Keratinocyte (primary cell): ENCODE measurements at regions not wholly inside any gene's neighbourhood (a gene's known extent, or its start where the extent isn't known, plus 50 kb on each side); places are given as distances from the start of the nearest gene placed in this dataset.

ENCODE experiments used
- DNase-seq: peaks from one replicate; pipeline ENCODE4 v3.0.0-alpha.2; 2011; ENCODE audit warnings: low read depth, missing footprints, low spot score
- FAIRE-seq: peaks from 2 replicates; lab custom pipeline; 2011; peaks lifted over from hg19 to GRCh38; lab: Jason Lieb, UNC
- H2AFZ ChIP-seq: 2 replicates; pipeline ENCODE4 v1.6.0; 2012; ENCODE audit warnings: low read length, control low read depth, inconsistent platforms; ENCODE audit not compliant: control insufficient read depth
- H3K27ac ChIP-seq: 2 replicates; pipeline ENCODE4 v1.5.1; 2011; ENCODE audit warnings: low read length; ENCODE audit not compliant: control insufficient read depth, insufficient read depth
- H3K27me3 ChIP-seq: 3 replicates; pipeline ENCODE4 v1.6.0; 2011; ENCODE audit warnings: low read length; ENCODE audit not compliant: control insufficient read depth, insufficient read depth; ENCODE audit errors: extremely low read depth
- H3K36me3 ChIP-seq, 2 experiments: 2 replicates in 1 of 2; 3 replicates in 1 of 2; pipeline ENCODE4 v1.5.1; 2011; ENCODE audit warnings: low read length in 2 of 2, mild to moderate bottlenecking in 1 of 2; ENCODE audit not compliant: control insufficient read depth in 2 of 2, insufficient read depth in 2 of 2; ENCODE audit errors: extremely low read depth in 1 of 2
- H3K4me1 ChIP-seq: 3 replicates; pipeline ENCODE4 v1.5.1; 2011; ENCODE audit warnings: low read length; ENCODE audit not compliant: control insufficient read depth, insufficient read depth; ENCODE audit errors: extremely low read depth
- H3K4me2 ChIP-seq: 3 replicates; pipeline ENCODE4 v1.6.0; 2011; ENCODE audit warnings: low read depth, low read length; ENCODE audit not compliant: control insufficient read depth, insufficient read depth; ENCODE audit errors: extremely low read depth
- H3K4me3 ChIP-seq, 3 experiments: fragments of 200-600 bp in 1 of 3; sonication (generic) in 1 of 3; 2 replicates in 2 of 3; 3 replicates in 1 of 3; pipeline ENCODE4 v1.5.1; 2011 to 2016; ENCODE audit warnings: low read length in 3 of 3, mild to moderate bottlenecking in 3 of 3, control low read depth in 2 of 3, inconsistent platforms in 1 of 3, low read depth in 1 of 3, mixed read lengths in 1 of 3, mixed run types in 1 of 3, moderate library complexity in 1 of 3; ENCODE audit not compliant: control insufficient read depth in 2 of 3, insufficient read depth in 2 of 3; ENCODE audit errors: extremely low read depth in 1 of 3
- H3K79me2 ChIP-seq: 2 replicates; pipeline ENCODE4 v1.6.0; 2012; ENCODE audit warnings: low read length; ENCODE audit not compliant: control insufficient read depth, insufficient read depth
- H3K9ac ChIP-seq: 3 replicates; pipeline ENCODE4 v1.6.0; 2011; ENCODE audit warnings: low read length; ENCODE audit not compliant: control insufficient read depth, insufficient read depth; ENCODE audit errors: extremely low read depth
- H3K9me1 ChIP-seq: 3 replicates; pipeline ENCODE4 v1.6.0; 2011; ENCODE audit warnings: low read length; ENCODE audit not compliant: control insufficient read depth, insufficient read depth; ENCODE audit errors: extremely low read depth
- H3K9me3 ChIP-seq: 2 replicates; pipeline ENCODE4 v1.5.1; 2012; ENCODE audit warnings: low read depth, low read length; ENCODE audit not compliant: control insufficient read depth
- H4K20me1 ChIP-seq: 3 replicates; pipeline ENCODE4 v1.6.0; 2011; ENCODE audit warnings: low read length; ENCODE audit not compliant: control insufficient read depth, insufficient read depth; ENCODE audit errors: extremely low read depth
- EZH2 ChIP-seq: IDR thresholded peaks from one replicate; pipeline ENCODE4 v1.6.1; 2012; ENCODE audit warnings: inconsistent platforms, mild to moderate bottlenecking, low read length, moderate library complexity
- dilution Hi-C: fragments of 300-500 bp; cut with MboI; formaldehyde crosslinking; loops from one replicate; pipeline ENCODE4 v1.7.0; 2020; ENCODE audit warnings: low sequenced_read_pairs; ENCODE audit not compliant: extremely low pct_ligation_motif_present
- TF ChIP-seq, protein P1 (sequence below), 3 experiments: IDR thresholded peaks in 1 of 3; conservative IDR thresholded peaks in 1 of 3; optimal IDR thresholded peaks in 1 of 3; 2 replicates in 2 of 3; 3 replicates in 1 of 3; pipeline versions ENCODE3 to v1.5.1; 2011; ENCODE audit warnings: low read length in 3 of 3, mild to moderate bottlenecking in 3 of 3, moderate library complexity in 2 of 3, control low read depth in 1 of 3, inconsistent platforms in 1 of 3; ENCODE audit not compliant: insufficient read depth in 2 of 3; ENCODE audit errors: extremely low read depth in 1 of 3

DNA sequence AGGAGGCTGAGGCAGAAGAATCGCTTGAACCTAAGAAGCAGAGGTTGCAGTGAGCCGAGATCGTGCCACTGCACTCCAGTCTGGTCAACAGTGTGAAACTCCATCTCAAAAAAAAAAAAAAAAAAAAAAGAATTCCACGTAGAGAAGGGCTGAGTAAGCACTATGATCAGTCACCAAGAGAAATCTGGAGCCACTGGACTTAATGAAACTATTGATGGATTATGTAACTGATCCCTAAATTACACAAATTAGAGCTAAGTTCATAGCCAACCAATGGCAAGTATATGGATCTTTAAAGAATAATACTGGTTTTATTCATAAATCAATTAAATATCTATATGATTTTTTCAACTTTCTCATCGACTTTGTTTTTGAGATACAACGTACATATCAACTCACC is 72.2 kb upstream of the ABLIM1 start:
- H3K4me2 ChIP-seq = no peak overlapping the region
- DNase-seq (no peak), FAIRE-seq (no peak)
- H3K4me1 ChIP-seq = no peaks in the 10 kb centered on the region
- H3K27ac ChIP-seq = no peak overlapping the region
- no peaks in the 10 kb centered on the region for H3K9me3 ChIP-seq
- no peak for TF ChIP-seq EZH2
- TF ChIP-seq, protein P1, sequence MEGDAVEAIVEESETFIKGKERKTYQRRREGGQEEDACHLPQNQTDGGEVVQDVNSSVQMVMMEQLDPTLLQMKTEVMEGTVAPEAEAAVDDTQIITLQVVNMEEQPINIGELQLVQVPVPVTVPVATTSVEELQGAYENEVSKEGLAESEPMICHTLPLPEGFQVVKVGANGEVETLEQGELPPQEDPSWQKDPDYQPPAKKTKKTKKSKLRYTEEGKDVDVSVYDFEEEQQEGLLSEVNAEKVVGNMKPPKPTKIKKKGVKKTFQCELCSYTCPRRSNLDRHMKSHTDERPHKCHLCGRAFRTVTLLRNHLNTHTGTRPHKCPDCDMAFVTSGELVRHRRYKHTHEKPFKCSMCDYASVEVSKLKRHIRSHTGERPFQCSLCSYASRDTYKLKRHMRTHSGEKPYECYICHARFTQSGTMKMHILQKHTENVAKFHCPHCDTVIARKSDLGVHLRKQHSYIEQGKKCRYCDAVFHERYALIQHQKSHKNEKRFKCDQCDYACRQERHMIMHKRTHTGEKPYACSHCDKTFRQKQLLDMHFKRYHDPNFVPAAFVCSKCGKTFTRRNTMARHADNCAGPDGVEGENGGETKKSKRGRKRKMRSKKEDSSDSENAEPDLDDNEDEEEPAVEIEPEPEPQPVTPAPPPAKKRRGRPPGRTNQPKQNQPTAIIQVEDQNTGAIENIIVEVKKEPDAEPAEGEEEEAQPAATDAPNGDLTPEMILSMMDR (optimal IDR thresholded peaks at IDR 0.05 in 1 of 3, IDR thresholded peaks at IDR 0.05 in 1 of 3, conservative IDR thresholded peaks at IDR 0.05 in 1 of 3; ENCODE audit: extremely low read depth in 1 of 3, insufficient read depth in 2 of 3, low read length in 3 of 3) = no peak
- dilution Hi-C loops = no loop called here
- H3K9ac ChIP-seq = no peak overlapping the region
- H3K36me3 ChIP-seq = no peaks in the 10 kb centered on the region
- H3K9me1 ChIP-seq = no peaks in the 10 kb centered on the region
- H3K79me2 ChIP-seq = no peaks in the 10 kb centered on the region
- no peaks in the 10 kb centered on the region for H3K27me3 ChIP-seq
- no peaks in the 10 kb centered on the region for H4K20me1 ChIP-seq
- H3K4me3 ChIP-seq = no peak overlapping the region
- H2AFZ ChIP-seq = no peak overlapping the region

GRCh38 chr10:114732931-114733330 is 74.9 kb upstream of the ABLIM1 start:
- no peaks in the 10 kb centered on the region for H3K9me1 ChIP-seq
- no peak for DNase-seq
- no peaks in the 10 kb centered on the region for H3K79me2 ChIP-seq
- TF ChIP-seq, protein P1 (optimal IDR thresholded peaks at IDR 0.05 in 1 of 3, IDR thresholded peaks at IDR 0.05 in 1 of 3, conservative IDR thresholded peaks at IDR 0.05 in 1 of 3; ENCODE audit: extremely low read depth in 1 of 3, insufficient read depth in 2 of 3, low read length in 3 of 3) = no peak
- TF ChIP-seq EZH2 = no peak
- dilution Hi-C loops = no loop called here
- no peaks in the 10 kb centered on the region for H4K20me1 ChIP-seq
- no peak overlapping the region for H2AFZ ChIP-seq
- H3K27me3 ChIP-seq = no peaks in the 10 kb centered on the region
- no peak overlapping the region for H3K9ac ChIP-seq
- H3K4me1 ChIP-seq = no peaks in the 10 kb centered on the region
- no peak overlapping the region for H3K4me2 ChIP-seq
- no peak for FAIRE-seq
- H3K27ac ChIP-seq = no peak overlapping the region
- H3K36me3 ChIP-seq = no peaks in the 10 kb centered on the region
- H3K4me3 ChIP-seq = no peak overlapping the region
- no peaks in the 10 kb centered on the region for H3K9me3 ChIP-seq
